Astrocyte (in vitro differentiated cells and primary cell): ENCODE measurements at regions not wholly inside any gene's neighbourhood (a gene's known extent, or its start where the extent isn't known, plus 50 kb on each side); places are given as distances from the start of the nearest gene placed in this dataset.

Experiments used
- DNase-seq: peaks from one replicate; pipeline ENCODE4 v3.0.0-alpha.2; 2010; ENCODE audit warnings: low read depth
- FAIRE-seq: peaks from 2 replicates; lab custom pipeline; 2011; peaks lifted over from hg19 to GRCh38; lab: Jason Lieb, UNC
- H2AFZ ChIP-seq: 2 replicates; pipeline ENCODE4 v1.6.0; 2012; ENCODE audit warnings: low read depth, low read length, inconsistent platforms
- H3K27ac ChIP-seq: 2 replicates; pipeline ENCODE4 v1.5.1; 2011; ENCODE audit warnings: low read depth, low read length, inconsistent platforms
- H3K27me3 ChIP-seq: 2 replicates; pipeline ENCODE4 v1.6.0; 2011; ENCODE audit warnings: low read length, inconsistent platforms; ENCODE audit not compliant: insufficient read depth
- H3K36me3 ChIP-seq: 2 replicates; pipeline ENCODE4 v1.5.1; 2011; ENCODE audit warnings: low read length, inconsistent platforms; ENCODE audit not compliant: insufficient read depth
- H3K4me1 ChIP-seq: 2 replicates; pipeline ENCODE4 v1.5.1; 2011; ENCODE audit warnings: low read length, inconsistent platforms; ENCODE audit not compliant: insufficient read depth
- H3K4me2 ChIP-seq: 2 replicates; pipeline ENCODE4 v1.6.0; 2012; ENCODE audit warnings: low read length, inconsistent platforms
- H3K4me3 ChIP-seq: 2 replicates; pipeline ENCODE4 v1.5.1; 2011; ENCODE audit warnings: low read depth, mild to moderate bottlenecking, low read length, inconsistent platforms; ENCODE audit not compliant: insufficient read depth
- H3K79me2 ChIP-seq: 2 replicates; pipeline ENCODE4 v1.6.0; 2012; ENCODE audit warnings: mild to moderate bottlenecking, low read length, inconsistent platforms; ENCODE audit not compliant: insufficient read depth
- H3K9ac ChIP-seq: 2 replicates; pipeline ENCODE4 v1.6.0; 2012; ENCODE audit warnings: mild to moderate bottlenecking, low read length, inconsistent platforms
- H3K9me3 ChIP-seq: 2 replicates; pipeline ENCODE4 v1.5.1; 2012; ENCODE audit warnings: low read depth, mild to moderate bottlenecking, low read length, inconsistent platforms; ENCODE audit not compliant: insufficient read depth
- H4K20me1 ChIP-seq: 2 replicates; pipeline ENCODE4 v1.6.0; 2012; ENCODE audit warnings: low read length, inconsistent platforms; ENCODE audit not compliant: insufficient read depth
- H3K27ac Mint-ChIP-seq: one replicate; pipeline ENCODE4 v1.8.0; 2021; ENCODE audit warnings: mild to moderate bottlenecking, mixed read lengths; ENCODE audit not compliant: unreplicated experiment
- H3K27me3 Mint-ChIP-seq: one replicate; pipeline ENCODE4 v1.8.0; 2021; ENCODE audit warnings: low read depth, mixed read lengths; ENCODE audit not compliant: unreplicated experiment
- H3K36me3 Mint-ChIP-seq: one replicate; pipeline ENCODE4 v1.8.0; 2021; ENCODE audit warnings: low read depth, mixed read lengths; ENCODE audit not compliant: unreplicated experiment
- H3K4me1 Mint-ChIP-seq: one replicate; pipeline ENCODE4 v1.8.0; 2021; ENCODE audit warnings: low read depth, mixed read lengths; ENCODE audit not compliant: unreplicated experiment
- H3K4me3 Mint-ChIP-seq: one replicate; pipeline ENCODE4 v1.8.0; 2021; ENCODE audit warnings: mild to moderate bottlenecking, moderate library complexity, mixed read lengths; ENCODE audit not compliant: unreplicated experiment
- H3K9me3 Mint-ChIP-seq: one replicate; pipeline ENCODE4 v1.8.0; 2021; ENCODE audit warnings: mild to moderate bottlenecking, mixed read lengths; ENCODE audit not compliant: unreplicated experiment
- CTCF ChIP-seq: IDR thresholded peaks from 2 replicates; pipeline ENCODE4 v1.5.1; 2011; ENCODE audit warnings: low read depth, mild to moderate bottlenecking, inconsistent platforms, low read length, moderate library complexity; ENCODE audit not compliant: insufficient read depth
- EZH2 ChIP-seq: IDR thresholded peaks from 2 replicates; pipeline ENCODE4 v1.6.1; 2012; ENCODE audit warnings: mild to moderate bottlenecking, low read length, inconsistent platforms; ENCODE audit not compliant: insufficient read depth

- no peaks in the 10 kb centered on the region for H3K27me3 ChIP-seq
- H4K20me1 ChIP-seq: no peaks in the 10 kb centered on the region
- no peaks in the 10 kb centered on the region for H3K36me3 ChIP-seq
- no peaks in the 10 kb centered on the region for H3K9me3 Mint-ChIP-seq
- TF ChIP-seq EZH2 (no peak), CTCF (no peak)
- FAIRE-seq (no peak), DNase-seq (no peak)
- H3K79me2 ChIP-seq: no peaks in the 10 kb centered on the region
- no peaks in the 10 kb centered on the region for H3K4me1 ChIP-seq
- H3K4me3 Mint-ChIP-seq: no peak overlapping the region
- H3K27ac ChIP-seq: no peak overlapping the region
- no peak overlapping the region for H3K4me2 ChIP-seq
- H3K36me3 Mint-ChIP-seq: no peaks in the 10 kb centered on the region
- no peak overlapping the region for H3K4me3 ChIP-seq
- H3K9ac ChIP-seq: no peak overlapping the region
- H3K9me3 ChIP-seq: no peaks in the 10 kb centered on the region
- H3K27ac Mint-ChIP-seq: no peak overlapping the region
- no peaks in the 10 kb centered on the region for H3K4me1 Mint-ChIP-seq
- H3K27me3 Mint-ChIP-seq: no peaks in the 10 kb centered on the region
- no peak overlapping the region for H2AFZ ChIP-seq
These were observed 136.6 kb upstream of the HHIP start for GRCh38 chr4:144509088-144510015.

GRCh38 chr4:144514736-144515135, 131.2 kb upstream of the HHIP start:
- H3K27me3 Mint-ChIP-seq: no peaks in the 10 kb centered on the region
- no peaks in the 10 kb centered on the region for H3K9me3 ChIP-seq
- FAIRE-seq: no peak
- no peak overlapping the region for H3K27ac Mint-ChIP-seq
- H3K4me1 Mint-ChIP-seq: peaks cover 6% of the 10 kb centered on the region
- H3K9ac ChIP-seq: no peak overlapping the region
- H3K79me2 ChIP-seq: no peaks in the 10 kb centered on the region
- no peak for DNase-seq
- no peak overlapping the region for H3K4me3 ChIP-seq
- no peaks in the 10 kb centered on the region for H3K36me3 Mint-ChIP-seq
- no peak overlapping the region for H3K4me2 ChIP-seq
- no peak overlapping the region for H3K4me3 Mint-ChIP-seq
- peaks cover 2% of the 10 kb centered on the region for H3K4me1 ChIP-seq
- no peaks in the 10 kb centered on the region for H3K9me3 Mint-ChIP-seq
- no peaks in the 10 kb centered on the region for H3K36me3 ChIP-seq
- H3K27ac ChIP-seq: no peak overlapping the region
- H3K27me3 ChIP-seq: no peaks in the 10 kb centered on the region
- H4K20me1 ChIP-seq: no peaks in the 10 kb centered on the region
- no peak overlapping the region for H2AFZ ChIP-seq
- TF ChIP-seq EZH2 (no peak), CTCF (no peak)
